Colonic mucosa (tissue), 4 donors: ENCODE measurements at regions not wholly inside any gene's neighbourhood (a gene's known extent, or its start where the extent isn't known, plus 50 kb on each side); places are given as distances from the start of the nearest gene placed in this dataset.
"Not testable (repeated sequence)": the region's sequence is repeated elsewhere in the genome, so short reads cannot be mapped to it uniquely, and the experiment has no call there.

Source experiments
- DNase-seq: peaks from one replicate; pipeline ENCODE4 v3.0.0-alpha.2; 2020
- H3K27ac ChIP-seq: fragments of 200-600 bp; one replicate; pipeline ENCODE4 v1.8.0; 2021
- H3K27me3 ChIP-seq: fragments of 200-600 bp; one replicate; pipeline ENCODE4 v1.8.0; 2021
- H3K36me3 ChIP-seq: fragments of 200-600 bp; one replicate; pipeline ENCODE4 v1.8.0; 2021
- H3K4me1 ChIP-seq: fragments of 200-600 bp; one replicate; pipeline ENCODE4 v1.8.0; 2021; ENCODE audit warnings: mild to moderate bottlenecking
- H3K4me3 ChIP-seq: fragments of 200-600 bp; one replicate; pipeline ENCODE4 v1.8.0; 2021
- H3K9ac ChIP-seq, 2 donors: one replicate each; pipeline ENCODE4 v1.7.0; 2013; ENCODE audit warnings: control low read depth in 2 of 2, low read depth in 2 of 2, low read length in 2 of 2
- H3K9me3 ChIP-seq: fragments of 200-600 bp; one replicate; pipeline ENCODE4 v1.8.0; 2021
- intact Hi-C: fragments of 100-400 bp; cut with DNase I; formaldehyde crosslinking; loops from one replicate; pipeline ENCODE4 v1.14.1; 2022
- TF ChIP-seq, protein P1 (sequence below): fragments of 200-600 bp; IDR thresholded peaks from one replicate; pipeline ENCODE4 v1.8.0; 2022; ENCODE audit warnings: antibody characterized with exemption, mild to moderate bottlenecking
- donor health status: healthy.
- donor health status: DM: no; HTN: no; CAD: no.
- donor health status: DM: no; HTN: no; CAD: no.

DNA sequence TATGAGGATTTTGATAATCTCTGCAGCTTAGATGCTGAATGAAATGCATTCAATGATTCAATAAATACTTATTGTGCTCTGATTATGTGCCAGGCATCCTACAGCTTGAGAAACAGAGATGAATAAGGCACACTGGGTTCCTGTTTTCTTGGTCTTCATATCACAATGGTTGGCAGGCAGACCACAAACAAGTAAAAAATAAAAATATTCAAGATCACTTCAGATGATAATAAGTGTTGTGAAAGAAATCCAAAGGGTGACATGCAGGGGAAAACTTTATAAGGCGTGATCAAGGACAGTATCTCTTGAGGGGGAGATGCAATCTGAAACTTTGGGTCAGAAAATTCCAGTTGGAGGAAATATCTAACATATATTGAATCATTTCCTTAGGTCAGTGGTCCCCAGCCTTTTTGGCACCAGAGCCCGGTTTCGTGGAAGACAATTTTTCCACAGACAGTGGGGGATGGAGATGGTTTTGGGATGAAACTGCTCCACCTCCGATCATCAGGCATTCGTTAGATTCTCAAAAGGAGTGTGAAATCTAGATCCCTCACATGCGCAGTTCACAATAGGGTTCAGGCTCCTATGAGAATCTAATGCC lies 73.7 kb upstream of the RAP1B start:
- Histone ChIP-seq H3K27me3 (no peaks in the 10 kb centered on the region), H3K4me3 (no peak overlapping the region), H3K27ac (no peak overlapping the region), H3K4me1 (no peaks in the 10 kb centered on the region), H3K9me3 (no peaks in the 10 kb centered on the region), H3K36me3 (no peaks in the 10 kb centered on the region), H3K9ac (no peak overlapping the region)
- TF ChIP-seq, protein P1, sequence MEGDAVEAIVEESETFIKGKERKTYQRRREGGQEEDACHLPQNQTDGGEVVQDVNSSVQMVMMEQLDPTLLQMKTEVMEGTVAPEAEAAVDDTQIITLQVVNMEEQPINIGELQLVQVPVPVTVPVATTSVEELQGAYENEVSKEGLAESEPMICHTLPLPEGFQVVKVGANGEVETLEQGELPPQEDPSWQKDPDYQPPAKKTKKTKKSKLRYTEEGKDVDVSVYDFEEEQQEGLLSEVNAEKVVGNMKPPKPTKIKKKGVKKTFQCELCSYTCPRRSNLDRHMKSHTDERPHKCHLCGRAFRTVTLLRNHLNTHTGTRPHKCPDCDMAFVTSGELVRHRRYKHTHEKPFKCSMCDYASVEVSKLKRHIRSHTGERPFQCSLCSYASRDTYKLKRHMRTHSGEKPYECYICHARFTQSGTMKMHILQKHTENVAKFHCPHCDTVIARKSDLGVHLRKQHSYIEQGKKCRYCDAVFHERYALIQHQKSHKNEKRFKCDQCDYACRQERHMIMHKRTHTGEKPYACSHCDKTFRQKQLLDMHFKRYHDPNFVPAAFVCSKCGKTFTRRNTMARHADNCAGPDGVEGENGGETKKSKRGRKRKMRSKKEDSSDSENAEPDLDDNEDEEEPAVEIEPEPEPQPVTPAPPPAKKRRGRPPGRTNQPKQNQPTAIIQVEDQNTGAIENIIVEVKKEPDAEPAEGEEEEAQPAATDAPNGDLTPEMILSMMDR = no peak
- intact Hi-C loops = no loop called here
- DNase-seq = no peak

DNA sequence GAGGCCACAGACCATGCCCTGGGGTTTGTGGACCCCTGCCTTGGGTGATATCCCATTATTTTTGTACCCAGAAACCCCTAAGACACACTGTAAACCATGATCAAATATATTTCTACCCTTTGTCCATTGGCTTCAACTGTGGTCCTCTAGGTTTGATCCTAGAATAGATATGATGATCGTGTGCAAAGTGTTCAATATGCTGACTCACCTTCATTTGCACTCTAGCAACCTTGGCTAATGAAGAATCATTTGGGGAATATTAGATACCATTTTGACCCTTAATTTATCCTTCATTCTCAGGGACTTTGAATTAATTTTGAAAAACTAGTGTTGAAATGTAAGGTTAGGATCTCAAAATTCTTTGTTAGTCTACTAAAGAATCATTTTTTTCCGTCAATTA lies 73.1 kb upstream of the RAP1B start:
- intact Hi-C loops = no loop called here
- H3K4me3 ChIP-seq = no peak overlapping the region
- H3K9me3 ChIP-seq = no peaks in the 10 kb centered on the region
- no peak overlapping the region for H3K27ac ChIP-seq
- TF ChIP-seq, protein P1 = no peak
- no peaks in the 10 kb centered on the region for H3K36me3 ChIP-seq
- DNase-seq = no peak
- H3K4me1 ChIP-seq = no peaks in the 10 kb centered on the region
- no peaks in the 10 kb centered on the region for H3K27me3 ChIP-seq
- no peak overlapping the region for H3K9ac ChIP-seq

DNA sequence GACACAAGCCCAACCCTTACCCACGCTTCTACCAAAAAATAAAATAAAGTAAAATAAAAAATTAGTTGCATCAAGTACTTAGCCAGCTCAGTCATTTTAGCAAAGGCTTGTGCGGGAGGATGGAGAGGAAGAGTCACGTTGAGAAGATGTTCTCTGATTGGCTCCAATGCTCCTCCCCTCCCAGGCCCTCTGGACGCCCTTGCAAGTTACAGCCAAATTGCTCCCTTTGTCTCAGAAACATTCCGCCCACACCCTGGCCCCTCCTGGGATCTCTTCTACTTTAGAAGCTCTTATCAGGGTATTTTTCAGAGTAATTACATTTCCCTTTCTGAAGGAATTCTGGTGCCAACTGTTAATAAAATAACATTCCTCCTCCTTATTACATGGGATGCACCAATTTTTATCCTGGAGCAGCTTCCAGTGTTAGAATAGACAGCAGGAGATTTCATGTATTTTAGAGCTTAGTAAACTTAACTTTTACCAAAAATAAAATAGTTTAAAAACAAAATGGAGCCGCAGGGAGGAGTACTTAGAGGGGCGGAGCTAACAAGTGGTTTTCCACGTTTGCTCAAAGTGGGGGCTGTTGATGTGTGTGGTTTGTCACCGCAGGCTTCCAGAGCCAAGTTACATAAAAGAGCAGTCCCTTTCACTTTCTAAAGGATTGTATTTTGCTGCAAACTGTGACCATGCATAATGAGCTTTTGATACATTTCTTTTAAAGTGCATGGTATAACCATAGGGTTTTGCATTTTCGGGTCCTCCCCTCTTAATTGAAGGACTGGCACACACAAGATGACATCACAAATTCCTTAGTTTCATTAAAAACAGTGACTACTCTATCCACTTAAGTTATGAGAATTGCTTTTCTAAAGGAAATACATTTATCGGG lies 71.7 kb upstream of the RAP1B start:
- DNase-seq = peak; percentile 24
- no peak overlapping the region for H3K9ac ChIP-seq
- intact Hi-C loops = no loop called here

DNA sequence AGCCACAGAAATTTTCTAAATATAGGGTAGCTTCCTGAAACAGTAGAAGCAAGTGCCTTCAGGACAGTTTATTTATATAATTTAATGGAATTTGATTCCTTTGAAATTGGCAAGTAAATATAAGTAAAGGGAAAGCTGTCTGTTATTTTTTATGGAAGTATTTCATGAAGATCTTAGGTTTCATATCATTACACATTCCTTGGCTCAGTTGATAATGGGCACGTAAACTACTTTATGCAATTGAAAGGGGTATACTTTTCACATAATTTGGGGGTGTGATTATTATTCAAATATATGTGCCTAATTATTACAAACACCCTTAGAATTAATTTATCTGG lies 71.1 kb upstream of the RAP1B start:
- Histone ChIP-seq H3K27me3 (no peaks in the 10 kb centered on the region), H3K4me1 (no peaks in the 10 kb centered on the region), H3K9ac (no peak overlapping the region), H3K36me3 (no peaks in the 10 kb centered on the region), H3K9me3 (no peaks in the 10 kb centered on the region), H3K4me3 (no peak overlapping the region), H3K27ac (no peak overlapping the region)
- intact Hi-C loops = no loop called here
- no peak for DNase-seq
- TF ChIP-seq, protein P1 = no peak

More for the DNA sequence above, 71.7 kb upstream of the RAP1B start:
- TF ChIP-seq, protein P1 = no peak
- H3K4me1 ChIP-seq = no peaks in the 10 kb centered on the region
- no peaks in the 10 kb centered on the region for H3K36me3 ChIP-seq
- no peaks in the 10 kb centered on the region for H3K9me3 ChIP-seq
- H3K27ac ChIP-seq = no peak overlapping the region
- H3K27me3 ChIP-seq = no peaks in the 10 kb centered on the region
- H3K4me3 ChIP-seq = no peak overlapping the region

DNA sequence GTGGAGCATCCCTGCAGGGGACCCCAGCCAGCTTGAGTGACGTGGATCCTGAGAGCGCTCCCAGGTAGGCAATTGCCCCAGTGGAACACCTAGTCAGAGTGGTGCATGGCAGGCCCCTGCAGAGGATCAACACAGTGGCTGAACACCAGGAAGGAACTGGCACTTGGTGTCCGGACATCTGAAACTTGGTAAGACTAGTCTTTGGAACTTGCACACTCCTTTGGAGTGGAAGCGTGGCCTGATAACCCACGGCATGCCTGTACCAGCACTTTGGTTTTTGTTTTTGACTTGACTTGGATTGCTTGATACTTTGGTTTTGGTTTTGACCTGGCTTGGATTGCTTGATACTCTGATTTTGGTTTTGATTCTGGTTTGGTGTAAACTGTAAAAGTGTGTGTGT lies 69.9 kb upstream of the RAP1B start:
- H3K4me3 ChIP-seq, H3K27me3 ChIP-seq, H3K36me3 ChIP-seq, H3K27ac ChIP-seq, H3K9ac ChIP-seq, intact Hi-C loops, DNase-seq, H3K4me1 ChIP-seq, H3K9me3 ChIP-seq: not testable (repeated sequence)

DNA sequence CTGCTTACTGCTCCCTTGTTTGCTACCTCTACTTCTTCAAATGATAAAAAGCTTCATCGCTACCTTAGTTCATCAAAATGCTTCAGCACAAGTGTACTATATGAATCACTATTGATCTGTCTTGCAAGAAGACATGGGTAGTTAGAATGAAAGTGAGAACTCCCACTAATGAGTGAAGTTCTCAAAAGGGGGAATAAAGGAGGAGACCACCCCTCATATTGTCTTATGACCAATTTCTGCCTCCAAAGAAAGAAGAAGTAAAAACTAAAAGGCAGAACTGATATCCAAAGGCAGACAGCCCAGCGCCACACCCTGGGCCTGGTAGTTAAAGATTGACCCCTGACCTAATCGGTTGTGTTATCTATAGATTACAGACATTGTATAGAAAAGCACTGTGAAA lies 63.4 kb upstream of the RAP1B start:
- H3K4me1 ChIP-seq, H3K9ac ChIP-seq, H3K9me3 ChIP-seq, H3K36me3 ChIP-seq, H3K27me3 ChIP-seq, intact Hi-C loops, H3K27ac ChIP-seq, DNase-seq, H3K4me3 ChIP-seq: not testable (repeated sequence)

DNA sequence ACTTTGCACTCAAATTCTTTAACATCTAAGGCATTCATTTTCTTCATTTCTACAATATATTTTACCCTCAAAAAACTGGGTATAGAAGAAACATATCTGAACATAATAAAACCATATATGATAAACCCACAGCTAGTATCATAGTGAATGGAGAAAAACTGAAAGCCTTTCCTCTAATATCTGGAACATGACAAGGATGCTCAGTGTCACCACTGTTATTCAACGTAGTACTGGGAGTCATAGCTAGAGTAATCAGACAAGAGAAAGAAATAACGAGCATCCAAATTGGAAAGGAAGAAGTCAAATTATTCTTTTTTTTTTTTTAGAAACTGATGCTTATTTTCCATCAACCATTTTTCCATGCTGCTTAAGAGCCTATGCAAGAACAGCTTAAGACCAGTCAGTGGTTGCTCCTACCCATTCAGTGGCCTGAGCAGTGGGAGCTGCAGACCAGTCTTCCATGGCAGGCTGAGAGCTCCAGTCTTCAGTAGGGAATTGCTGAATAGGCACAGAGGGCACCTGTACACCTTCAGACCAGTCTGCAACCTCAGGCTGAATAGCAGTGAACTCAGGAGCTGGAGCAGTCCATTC lies 58.0 kb upstream of the RAP1B start:
- intact Hi-C loops, H3K4me3 ChIP-seq, H3K9ac ChIP-seq, H3K27ac ChIP-seq, H3K9me3 ChIP-seq, DNase-seq, H3K27me3 ChIP-seq, H3K4me1 ChIP-seq, H3K36me3 ChIP-seq: not testable (repeated sequence)
